HG03439 (cell line): ENCODE measurements at regions not wholly inside any gene's neighbourhood (a gene's known extent, or its start where the extent isn't known, plus 50 kb on each side); places are given as distances from the start of the nearest gene placed in this dataset.

Experiments used
- ATAC-seq: cut with Tn5 transposase; IDR thresholded peaks from one replicate; pipeline ENCODE4 v1.9.1; 2021; ENCODE audit warnings: mild to moderate bottlenecking, moderate library complexity; ENCODE audit not compliant: unreplicated experiment

DNA sequence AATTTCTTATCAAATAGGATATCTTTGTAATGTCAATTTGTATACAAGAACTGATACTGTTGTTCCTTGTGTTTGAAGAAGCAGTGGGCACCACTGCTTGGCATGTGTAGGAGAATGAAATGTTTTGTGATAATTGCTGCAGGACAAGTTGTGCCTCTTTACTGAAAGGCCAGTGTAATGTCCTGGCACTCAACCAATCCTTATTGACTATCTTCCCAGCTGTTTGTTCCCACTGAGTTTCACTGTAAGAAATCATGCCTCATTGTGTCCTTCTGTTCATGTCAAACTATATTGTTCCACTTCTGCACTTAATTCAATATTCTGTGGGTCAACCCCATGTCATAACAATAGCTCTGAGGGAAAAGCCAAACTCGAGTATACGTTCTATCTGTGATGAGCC is 136.1 kb upstream of the FAM83B start:
- no peak for ATAC-seq

- no peak for ATAC-seq
These were observed 130.6 kb upstream of the FAM83B start for GRCh38 chr6:54716010-54716409.

GRCh38 chr6:54716877-54717276 is 129.7 kb upstream of the FAM83B start:
- ATAC-seq, result no peak

GRCh38 chr6:54717849-54718455 is 128.6 kb upstream of the FAM83B start:
- no peak for ATAC-seq

DNA sequence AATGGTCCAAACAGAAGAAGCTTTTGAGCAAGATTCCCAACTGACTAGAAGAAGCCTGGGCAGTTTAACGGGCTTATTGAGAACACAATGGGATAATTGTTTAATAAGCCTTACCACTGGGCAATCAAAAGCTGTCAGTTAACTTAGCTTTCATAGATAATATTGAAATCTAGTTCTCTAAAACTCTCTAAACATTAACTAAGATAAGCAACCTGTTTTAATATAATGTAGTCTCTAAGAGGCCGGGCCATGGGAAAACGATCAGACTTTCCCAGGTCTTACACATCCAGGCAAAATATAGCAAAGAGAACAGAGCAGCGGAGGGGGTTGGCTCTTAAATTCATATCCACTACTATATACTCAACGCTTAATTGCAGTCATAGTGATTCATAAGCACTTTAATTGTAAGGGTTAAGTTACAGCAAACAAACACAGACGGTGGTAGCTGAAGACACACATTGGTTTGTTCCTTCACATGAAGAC is 128.0 kb upstream of the FAM83B start:
- no peak for ATAC-seq

DNA sequence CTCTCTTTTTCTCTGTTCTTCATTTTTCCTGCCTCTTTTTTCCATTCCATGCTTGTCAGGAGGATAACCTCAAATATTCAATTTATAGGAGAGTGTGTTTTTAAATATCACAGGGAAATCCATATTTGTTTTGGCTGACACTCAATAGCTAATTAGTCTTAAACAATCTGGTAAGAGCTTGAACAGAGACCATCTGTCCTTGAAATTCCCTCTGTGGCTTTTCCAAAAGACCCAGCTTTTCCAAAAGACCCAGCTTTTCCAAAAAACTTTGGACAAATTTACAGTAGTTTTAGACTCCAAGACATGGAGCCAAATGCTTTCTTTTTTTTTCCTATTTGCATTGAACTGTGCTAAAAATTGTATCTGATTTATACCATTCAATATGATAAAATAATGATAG is 127.4 kb upstream of the FAM83B start:
- no peak for ATAC-seq

GRCh38 chr6:54719633-54720032 is 126.9 kb upstream of the FAM83B start:
- ATAC-seq, result no peak

DNA sequence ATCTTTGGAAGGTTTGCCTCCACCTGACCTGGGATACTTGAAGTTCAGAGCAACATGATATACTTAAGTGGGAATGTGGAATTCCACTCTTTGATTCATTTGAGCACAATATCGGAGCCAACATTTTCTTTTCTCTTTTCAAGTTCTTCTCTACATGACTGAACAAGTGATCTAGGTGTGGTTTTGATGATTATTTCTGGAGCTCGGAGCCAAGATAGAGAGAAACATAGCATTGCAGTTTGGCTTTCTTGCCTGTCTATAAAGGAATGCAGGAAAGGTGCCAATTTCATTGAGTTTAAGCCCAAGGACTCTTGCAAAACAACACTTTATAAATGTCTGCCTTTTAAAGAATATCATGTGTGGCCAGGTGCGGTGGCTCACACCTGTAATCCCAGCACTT is 124.2 kb upstream of the FAM83B start:
- no peak for ATAC-seq

DNA sequence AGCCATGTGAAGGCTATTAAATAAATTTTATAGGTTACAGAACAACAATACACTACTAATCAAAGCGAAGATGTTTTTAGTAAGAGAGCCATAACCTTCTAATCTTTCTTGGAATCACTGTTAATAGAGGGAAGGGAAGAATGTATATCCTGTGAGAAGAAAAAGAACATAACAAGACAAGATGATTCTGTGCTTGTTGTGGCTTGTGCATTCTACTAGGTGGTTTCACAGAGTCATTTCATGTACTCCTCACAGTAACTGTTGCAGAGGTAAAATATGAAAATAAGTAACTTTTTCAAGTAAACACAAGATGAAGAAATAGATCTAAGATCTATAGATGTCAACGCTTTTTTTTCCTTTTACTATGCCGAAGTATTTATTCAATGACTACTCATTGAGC is 116.9 kb upstream of the FAM83B start:
- no peak for ATAC-seq

DNA sequence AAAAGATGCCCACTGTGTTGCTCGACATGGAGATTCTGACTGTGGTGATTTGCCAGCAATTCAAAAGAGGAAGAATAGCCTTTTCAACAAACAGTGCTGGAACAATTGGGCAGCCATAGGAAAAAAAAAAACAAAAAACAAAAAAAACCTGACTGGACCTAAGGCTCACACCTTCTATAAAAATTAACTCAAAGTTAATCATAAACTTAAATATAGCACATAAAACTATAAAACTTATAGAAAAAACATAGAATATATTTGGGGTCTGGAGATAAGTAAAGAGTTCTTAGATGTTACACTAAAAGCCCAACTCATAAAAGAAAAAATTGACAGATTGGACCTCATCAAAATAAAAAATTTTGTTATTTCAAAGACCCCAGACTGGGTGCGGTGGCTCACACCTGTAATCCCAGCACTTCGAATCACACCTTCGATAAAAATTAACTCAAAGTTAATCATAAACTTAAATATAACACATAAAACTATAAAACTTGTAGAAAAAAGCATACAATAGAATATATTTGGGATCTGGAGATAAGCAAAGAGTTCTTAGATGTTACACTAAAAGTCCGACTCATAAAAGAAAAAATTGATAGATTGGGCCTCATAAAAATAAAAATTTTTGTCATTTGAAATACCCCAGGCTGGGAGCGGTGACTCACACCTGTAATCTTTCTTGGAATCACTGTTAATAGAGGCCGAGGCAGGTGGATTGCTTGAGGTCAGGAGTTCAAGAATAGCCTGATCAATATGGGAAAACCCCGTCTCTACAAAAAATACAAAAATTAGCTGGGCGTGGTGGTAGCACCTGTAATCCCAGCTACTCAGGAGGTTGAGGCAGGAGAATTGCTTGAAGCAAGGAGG is 115.6 kb upstream of the FAM83B start:
- ATAC-seq, result no peak

DNA sequence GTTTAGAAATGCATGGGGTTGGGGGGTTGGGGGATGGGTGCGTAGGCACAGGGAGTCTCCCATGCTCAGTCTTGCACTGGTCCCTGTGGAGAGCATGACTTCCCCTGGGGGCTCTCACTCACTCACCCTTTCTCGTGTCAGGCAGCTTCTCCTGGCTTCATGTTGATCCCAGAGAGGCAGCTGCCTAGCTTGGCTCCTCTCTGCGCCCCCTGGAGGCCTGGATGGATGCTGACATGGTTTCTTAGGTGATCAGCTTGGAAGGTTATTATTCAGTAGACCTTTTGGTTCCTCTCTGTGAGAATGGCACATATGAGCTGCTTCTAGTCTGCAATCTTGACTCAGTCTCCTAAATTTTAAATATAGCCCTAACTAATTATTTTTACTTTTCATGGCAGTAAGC is 109.3 kb upstream of the FAM83B start:
- ATAC-seq, result no peak

DNA sequence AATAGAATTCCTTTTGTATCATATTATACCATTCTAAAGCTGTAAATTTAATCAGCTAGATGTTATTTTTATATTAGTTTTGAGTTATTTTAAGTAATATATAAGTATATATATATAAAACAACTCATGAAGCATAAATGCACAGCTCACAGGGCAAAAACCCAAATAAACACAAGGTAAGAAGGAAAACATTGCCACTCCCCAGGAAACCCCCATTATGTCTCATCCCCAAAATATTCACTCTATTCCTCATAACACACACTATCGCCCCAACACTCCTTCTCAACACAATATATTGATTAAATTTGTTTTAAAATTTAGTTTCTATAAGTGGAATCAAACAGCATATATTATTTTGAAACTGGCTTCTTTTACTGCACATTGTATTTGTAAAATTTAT is 98.6 kb upstream of the FAM83B start:
- ATAC-seq, result no peak

- no peak for ATAC-seq
These were observed 92.2 kb upstream of the FAM83B start for GRCh38 chr6:54754406-54754805.

DNA sequence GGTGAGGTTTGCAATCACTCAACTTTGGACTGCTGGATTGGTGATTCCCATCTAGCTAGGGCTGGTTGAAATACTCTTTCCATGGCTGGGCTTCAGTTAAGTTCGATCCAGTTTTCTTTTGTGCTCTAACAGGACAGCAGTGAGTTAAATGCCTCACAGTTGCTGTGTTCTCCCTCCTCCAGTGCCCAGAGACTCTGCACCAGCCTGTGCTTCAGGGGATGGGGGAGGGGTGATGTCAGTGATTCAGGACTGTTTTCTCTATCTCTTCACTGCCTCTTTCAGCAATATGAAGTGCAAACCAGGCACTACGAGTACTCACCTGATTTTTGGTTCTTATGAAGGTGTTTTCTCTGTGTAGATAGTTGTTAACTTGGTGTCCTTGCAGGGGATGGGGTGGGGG is 88.2 kb upstream of the FAM83B start:
- no peak for ATAC-seq

GRCh38 chr6:54768494-54768893 is 78.1 kb upstream of the FAM83B start:
- ATAC-seq, result no peak

GRCh38 chr6:54770328-54770727 is 76.2 kb upstream of the FAM83B start:
- no peak for ATAC-seq

DNA sequence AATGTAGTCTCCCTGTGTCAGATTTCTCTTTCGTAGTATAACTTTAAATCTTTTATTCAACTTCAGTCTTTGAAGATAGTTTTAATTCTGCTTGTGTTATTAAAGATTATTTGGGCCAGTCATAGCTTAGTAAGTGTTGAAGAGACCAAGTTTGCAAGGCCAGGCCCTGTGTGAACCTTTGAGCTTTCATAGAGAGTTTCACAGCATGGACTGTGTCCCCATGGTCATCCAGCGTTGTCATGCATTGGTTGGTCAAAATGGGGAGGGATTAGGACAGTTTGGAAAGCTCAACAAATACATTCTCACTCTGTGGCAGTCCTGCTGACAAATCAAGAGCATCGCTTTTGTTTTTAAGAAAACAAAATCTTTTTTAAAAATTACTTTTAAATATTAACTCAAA is 74.6 kb upstream of the FAM83B start:
- no peak for ATAC-seq

- no peak for ATAC-seq
These were observed 74.0 kb upstream of the FAM83B start for GRCh38 chr6:54772610-54773009.

DNA sequence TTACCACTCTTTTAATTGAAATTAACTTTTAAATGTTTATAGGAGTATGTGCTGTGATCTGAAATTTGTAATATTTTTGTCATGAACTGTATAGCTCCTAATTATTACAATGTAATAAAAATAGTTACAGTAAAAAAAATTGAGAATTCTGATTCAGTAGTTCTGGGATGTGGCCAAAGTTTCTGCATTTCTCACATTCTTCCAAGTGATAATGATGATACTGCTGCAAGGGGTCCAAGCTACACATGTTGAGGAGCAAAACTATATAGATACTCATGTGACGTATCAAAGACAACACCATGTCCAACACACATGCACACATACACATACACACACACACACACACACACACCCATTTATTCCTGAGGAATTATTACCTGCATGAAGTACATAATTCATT is 71.0 kb upstream of the FAM83B start:
- no peak for ATAC-seq

GRCh38 chr6:54776891-54777290 is 69.7 kb upstream of the FAM83B start:
- no peak for ATAC-seq

DNA sequence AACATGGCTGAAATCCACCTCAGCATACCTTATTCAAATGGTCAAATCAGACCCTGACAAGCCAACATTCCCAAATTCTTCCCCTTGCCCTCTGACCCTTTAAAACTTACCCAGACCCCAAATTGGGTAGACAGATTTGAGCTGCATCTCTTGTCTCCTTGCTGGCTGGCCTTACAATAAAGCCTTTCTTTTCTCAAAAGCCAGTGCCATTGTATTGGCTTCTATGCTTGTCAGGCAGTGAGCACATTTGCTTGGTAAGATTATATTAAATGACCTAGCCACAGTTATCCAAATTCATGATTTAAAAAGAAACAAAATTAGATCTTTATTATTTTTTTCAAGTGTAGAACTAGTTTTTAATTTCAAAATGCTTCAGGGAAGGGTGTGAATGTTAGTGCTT is 67.8 kb upstream of the FAM83B start:
- ATAC-seq, result no peak

- no peak for ATAC-seq
These were observed 62.6 kb upstream of the FAM83B start for GRCh38 chr6:54784011-54784410.

- ATAC-seq, result no peak
These were observed 60.4 kb upstream of the FAM83B start for GRCh38 chr6:54786154-54786553.
